ENCODE measurements at regions not wholly inside any gene's neighbourhood (a gene's known extent, or its start where the extent isn't known, plus 50 kb on each side); places are given as distances from the start of the nearest gene placed in this dataset.

- no peak for DNase-seq
Measured at GRCh38 chr14:43249591-43249990, 1257.5 kb downstream of the FSCB start.

DNA sequence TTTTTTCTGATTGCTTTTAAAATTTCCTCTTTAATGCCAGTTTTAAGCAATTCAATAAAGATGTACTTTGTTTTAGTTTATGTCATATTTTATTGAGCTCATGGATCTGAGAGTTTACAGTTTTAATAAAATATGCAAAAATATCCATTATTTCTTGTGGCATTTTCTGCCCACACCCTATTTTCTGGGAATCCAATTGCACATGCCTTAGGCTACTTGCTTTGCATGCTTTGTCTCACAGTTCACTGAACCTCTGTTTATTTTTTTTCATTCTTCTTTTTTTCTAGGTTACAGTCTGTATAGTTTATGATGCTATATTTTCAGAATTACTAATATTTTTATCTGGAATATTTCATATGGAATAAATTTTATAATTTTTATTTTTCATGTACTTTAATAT is 1258.0 kb downstream of the FSCB start:
- no peak for DNase-seq

DNA sequence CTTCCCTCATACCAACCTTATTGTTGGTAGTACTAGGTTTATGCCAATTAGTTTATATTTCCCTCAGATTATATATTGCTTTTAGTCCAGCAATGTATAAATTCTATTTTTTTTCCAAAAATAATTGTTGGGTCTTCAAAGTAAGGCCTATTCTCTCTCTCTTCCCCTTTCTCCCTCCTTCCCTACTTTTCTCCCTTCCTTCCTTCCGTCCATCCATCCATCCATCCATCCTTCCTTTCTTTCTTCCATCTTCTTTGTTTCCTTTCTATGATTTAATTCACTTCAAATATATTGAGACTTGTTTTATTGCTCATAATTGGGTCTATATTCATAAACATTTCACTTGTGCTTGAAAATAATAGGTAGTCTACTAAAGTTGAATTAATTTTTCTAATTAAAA is 1259.2 kb downstream of the FSCB start:
- no peak for DNase-seq

DNA sequence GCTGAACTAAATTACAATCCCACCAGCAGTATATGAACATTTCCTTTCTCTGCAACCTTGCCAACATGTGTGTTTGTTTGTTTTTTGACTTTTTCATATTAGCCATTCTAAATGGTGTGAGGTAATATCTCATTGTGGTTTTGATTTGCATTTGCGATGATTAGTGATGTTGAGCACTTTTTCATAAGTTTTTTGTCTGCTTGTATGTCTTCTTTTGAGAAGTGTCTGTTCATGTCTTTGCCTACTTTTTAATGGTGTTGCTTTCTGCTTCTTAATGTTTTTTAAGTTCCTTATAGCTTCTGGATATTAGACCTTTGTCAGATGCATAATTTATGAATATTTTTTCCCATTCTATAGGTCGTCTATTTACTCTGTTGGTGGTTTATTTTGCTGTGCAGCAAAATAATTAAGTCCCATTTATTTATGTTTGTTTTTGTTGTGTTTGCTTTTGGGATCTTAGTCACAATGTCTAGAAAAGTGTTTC is 1262.9 kb downstream of the FSCB start:
- no peak for DNase-seq

DNA sequence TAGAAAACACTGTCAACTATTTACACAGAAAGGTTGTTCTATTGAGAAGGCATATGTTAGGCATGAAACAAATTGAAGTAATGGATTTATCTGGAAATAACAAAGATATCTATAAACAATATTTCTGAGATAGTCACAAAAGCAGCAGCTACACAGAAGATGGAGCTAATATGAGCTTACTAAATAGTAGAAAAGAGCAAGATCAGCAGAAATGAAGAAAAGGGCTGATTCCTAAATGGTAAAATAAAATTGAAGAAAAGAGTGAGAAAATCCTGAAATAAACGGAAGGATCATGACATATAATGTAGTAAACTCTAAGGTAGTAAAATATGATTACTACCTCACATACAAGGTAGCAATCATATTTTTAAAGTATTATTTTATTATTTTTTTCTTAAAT is 1263.9 kb downstream of the FSCB start:
- no peak for DNase-seq

GRCh38 chr14:43232261-43232660 is 1274.8 kb downstream of the FSCB start:
- no peak for DNase-seq

DNA sequence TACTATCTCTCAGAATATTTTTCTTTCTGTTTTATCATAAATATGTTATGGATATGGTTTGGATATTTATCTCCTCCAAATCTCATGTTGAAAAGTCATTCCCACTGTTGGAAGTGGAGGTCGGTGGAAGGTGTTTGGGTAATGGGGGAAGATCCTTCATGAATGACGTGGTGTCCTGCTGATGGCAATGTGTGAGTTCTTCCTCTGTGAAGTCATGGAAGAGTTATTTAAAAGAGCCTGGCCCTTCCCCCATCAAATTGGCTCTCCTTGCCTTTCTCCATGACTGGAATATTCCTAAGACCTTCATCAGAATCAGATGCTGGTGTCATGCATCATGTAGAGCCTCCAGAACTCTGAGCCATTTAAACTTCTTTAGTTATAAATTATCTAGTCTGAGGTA is 1291.6 kb downstream of the FSCB start:
- DNase-seq = no peak

DNA sequence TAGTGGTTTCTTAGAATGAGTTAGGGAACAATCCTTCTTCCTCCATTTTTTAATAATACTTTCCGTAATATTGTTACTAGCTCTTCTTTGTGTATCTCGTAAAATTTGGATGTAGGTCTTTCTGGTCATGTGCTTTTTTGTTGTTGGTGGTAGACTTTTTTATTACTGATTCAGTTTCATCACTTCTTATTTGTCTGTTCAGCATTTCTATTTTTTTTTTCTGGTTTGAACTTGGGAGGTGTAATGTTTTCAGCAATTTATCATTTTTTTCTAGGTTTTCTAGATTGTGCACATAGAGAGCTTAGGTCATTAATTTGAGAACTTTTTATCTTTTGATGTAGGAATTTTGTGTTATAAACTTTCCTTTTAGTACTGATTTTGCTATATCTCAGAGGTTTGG is 1299.9 kb downstream of the FSCB start:
- no peak for DNase-seq

GRCh38 chr14:43204816-43205215 is 1302.3 kb downstream of the FSCB start:
- no peak for DNase-seq

GRCh38 chr14:43200519-43200918 is 1306.6 kb downstream of the FSCB start:
- no peak for DNase-seq

GRCh38 chr14:43198465-43198864 is 1308.6 kb downstream of the FSCB start:
- no peak for DNase-seq

DNA sequence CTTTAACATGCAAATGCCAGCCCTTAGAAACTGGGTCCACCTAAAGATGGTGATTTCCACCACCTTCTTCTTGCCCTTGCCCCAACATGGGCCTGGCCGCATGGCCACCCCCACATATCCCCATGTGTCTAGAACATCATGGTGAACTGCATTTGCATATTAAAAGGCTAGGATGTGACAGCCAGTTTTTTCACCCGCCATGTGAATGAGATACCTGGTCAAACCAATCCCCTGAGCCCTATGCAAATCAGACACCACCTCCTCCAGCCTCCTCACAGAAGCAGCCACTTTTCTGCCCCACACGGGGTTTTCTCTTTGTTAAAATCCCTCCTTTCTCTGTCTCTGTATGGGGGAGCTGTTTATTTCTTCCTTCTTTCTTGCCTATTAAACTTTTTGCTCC is 1322.5 kb downstream of the FSCB start:
- DNase-seq = no peak

GRCh38 chr14:43183916-43184315 is 1323.2 kb downstream of the FSCB start:
- DNase-seq = no peak

GRCh38 chr14:43175896-43176295 is 1331.2 kb downstream of the FSCB start:
- no peak for DNase-seq

DNA sequence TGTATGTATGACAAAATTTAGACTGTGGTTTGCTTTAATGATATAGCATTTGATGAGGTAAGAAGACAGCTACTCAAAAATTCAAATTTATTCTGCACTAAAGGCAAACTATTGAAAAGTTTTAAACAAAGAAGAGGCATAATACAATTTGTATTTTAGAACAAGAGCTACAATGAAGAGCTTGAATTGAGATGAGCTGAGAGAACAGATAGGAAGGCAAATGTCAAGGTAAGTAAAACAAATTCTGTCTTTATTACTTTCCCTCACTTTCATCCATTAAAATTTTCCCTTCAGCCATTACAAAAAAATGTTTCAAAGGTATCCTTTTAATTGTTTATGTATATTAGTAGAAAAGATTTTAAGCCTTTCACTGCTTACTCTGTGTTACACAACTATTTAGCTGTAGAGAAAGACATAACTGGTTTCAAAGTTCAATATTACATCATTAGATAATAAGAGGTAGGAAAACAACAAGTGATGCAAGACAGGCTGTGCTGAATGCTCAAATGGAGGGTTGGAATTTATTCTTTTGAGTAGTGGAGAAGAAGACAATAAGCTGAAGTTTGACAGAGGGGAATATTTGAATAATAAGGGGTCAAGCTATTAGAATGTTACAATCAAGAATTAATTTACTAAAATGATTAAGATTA is 1334.1 kb downstream of the FSCB start:
- no peak for DNase-seq

- DNase-seq = no peak
Measured at GRCh38 chr14:43169722-43170121, 1337.4 kb downstream of the FSCB start.

GRCh38 chr14:43168371-43168925 is 1338.6 kb downstream of the FSCB start:
- no peak for DNase-seq

DNA sequence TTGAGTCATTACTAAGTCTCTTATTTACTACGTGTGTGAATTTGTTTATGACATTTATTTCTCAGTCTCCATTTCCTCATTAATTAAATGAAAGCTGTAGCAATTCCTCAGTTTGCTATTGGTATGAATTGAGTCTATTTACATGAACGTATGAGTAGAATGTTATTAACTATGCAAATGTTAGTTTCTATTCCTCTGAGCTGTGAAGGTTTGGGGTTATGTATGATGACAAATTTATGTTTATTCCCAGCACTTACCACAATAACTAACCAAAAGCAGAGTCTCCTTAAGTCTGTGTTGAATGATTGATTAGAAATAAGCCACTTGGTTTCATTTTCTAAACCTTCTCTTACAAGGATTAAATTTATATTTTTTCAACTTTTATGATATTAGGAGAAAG is 1340.9 kb downstream of the FSCB start:
- no peak for DNase-seq

- DNase-seq = no peak
Measured at GRCh38 chr14:43165651-43166050, 1341.4 kb downstream of the FSCB start.

DNA sequence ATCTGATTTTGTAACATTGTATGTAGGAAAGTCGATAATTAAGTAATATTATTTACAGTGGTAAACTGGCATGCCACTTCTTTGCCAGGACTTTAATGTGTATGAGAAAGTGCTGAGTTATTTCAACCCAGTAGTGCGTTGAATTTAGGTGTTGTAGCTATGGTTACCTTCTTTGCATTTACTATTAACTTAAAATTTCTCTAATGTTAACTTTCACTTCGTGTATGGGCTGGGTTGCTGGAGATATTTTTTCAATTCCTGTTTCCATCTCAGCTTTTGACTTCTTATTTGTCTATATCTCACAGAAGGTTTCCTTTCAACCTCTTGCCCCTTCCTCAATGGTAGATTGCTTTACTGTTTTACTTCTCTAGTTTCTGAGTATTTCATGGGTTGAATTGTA is 1345.6 kb downstream of the FSCB start:
- no peak for DNase-seq

- no peak for DNase-seq
Measured at GRCh38 chr14:43157661-43158060, 1349.4 kb downstream of the FSCB start.

GRCh38 chr14:43155924-43156323 is 1351.2 kb downstream of the FSCB start:
- DNase-seq = no peak

DNA sequence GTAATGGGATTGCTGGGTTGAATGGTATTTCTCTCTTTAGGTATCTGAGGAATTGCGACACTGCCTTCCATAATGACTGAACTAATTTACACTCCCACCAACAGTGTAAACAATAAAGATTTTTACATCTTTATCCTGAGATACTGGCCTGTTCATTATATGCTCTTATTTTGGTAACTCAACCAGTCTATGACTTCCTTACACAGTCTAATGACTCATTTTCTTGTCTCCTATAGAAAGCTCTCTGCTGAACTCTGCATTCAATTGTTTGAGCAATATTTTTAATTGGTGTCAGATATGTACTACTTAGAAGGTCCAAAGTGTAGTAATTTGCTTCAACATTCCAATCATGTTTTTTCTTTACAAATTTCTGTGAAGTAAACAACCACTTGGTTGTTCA is 1351.8 kb downstream of the FSCB start:
- no peak for DNase-seq

DNA sequence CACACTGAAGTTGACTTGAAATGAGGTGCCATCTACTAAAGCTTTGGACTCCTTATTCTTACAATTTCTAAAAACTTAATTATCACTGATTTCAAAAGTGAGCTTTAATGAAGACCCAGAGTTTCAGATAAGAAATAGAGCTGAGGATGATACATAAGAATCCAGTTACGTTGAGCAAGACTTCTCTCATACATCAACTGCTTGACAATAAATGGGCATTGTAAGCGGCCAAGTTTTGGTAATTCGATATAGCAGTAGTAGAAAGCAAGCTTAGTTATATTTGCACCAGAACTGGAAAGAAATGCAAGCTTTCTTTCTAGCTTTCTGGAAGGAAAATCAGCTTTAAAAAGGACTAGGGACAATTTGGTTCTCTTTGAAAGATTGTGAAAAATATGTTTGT is 1359.6 kb downstream of the FSCB start:
- DNase-seq = peak; percentile 24

DNA sequence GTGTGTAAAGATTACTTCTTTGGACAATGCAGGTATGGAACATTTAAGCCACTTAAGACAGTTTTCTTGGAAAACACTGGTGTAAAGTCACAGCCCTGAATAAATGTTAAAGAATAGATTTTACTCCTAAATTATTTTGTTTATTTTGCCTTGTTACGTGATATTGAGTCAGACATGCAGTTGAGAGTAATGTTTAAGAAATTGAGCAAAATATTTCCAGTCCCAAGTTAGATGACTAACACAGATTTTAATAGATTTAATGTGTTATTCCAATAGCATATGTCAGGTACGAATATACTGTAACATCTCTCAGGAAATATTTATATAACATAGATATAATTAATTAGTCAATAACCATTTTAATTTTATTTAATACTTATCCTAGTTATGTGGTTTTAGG is 1361.7 kb downstream of the FSCB start:
- DNase-seq = no peak
